ENCODE measurements at regions not wholly inside any gene's neighbourhood (a gene's known extent, or its start where the extent isn't known, plus 50 kb on each side); places are given as distances from the start of the nearest gene placed in this dataset.

GRCh38 chr5:135248801-135249231 is 150.2 kb downstream of the MACROH2A1 start:
- no peak for DNase-seq (ENCODE audit: low spot score)

GRCh38 chr5:135246923-135247795 is 151.9 kb downstream of the MACROH2A1 start:
- no peak for DNase-seq (ENCODE audit: low spot score)

DNA sequence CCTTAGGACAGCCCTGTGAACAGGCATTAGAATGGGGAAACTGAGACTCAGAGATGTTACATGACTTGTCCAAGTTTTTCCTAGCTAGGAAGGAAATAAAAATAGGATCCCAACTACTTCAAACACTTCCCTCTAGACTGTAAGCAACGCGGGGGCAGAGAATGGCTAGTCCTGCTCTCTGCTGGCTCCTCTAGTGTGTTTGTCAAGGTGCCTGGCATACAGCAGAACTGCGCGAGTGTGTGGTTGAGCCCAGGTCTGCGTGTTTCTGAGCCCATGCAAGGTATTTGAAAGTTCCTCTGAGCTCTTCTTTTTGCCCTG is 152.5 kb downstream of the MACROH2A1 start:
- DNase-seq (ENCODE audit: low spot score) = no peak

- DNase-seq (ENCODE audit: low spot score) = no peak
Measured at GRCh38 chr5:135245521-135246499, 153.2 kb downstream of the MACROH2A1 start.

GRCh38 chr5:135244620-135245021 is 154.4 kb downstream of the MACROH2A1 start:
- DNase-seq (ENCODE audit: low spot score) = no peak

GRCh38 chr5:135243556-135244285 is 155.3 kb downstream of the MACROH2A1 start:
- peak; percentile 95 for DNase-seq (ENCODE audit: low spot score)

DNA sequence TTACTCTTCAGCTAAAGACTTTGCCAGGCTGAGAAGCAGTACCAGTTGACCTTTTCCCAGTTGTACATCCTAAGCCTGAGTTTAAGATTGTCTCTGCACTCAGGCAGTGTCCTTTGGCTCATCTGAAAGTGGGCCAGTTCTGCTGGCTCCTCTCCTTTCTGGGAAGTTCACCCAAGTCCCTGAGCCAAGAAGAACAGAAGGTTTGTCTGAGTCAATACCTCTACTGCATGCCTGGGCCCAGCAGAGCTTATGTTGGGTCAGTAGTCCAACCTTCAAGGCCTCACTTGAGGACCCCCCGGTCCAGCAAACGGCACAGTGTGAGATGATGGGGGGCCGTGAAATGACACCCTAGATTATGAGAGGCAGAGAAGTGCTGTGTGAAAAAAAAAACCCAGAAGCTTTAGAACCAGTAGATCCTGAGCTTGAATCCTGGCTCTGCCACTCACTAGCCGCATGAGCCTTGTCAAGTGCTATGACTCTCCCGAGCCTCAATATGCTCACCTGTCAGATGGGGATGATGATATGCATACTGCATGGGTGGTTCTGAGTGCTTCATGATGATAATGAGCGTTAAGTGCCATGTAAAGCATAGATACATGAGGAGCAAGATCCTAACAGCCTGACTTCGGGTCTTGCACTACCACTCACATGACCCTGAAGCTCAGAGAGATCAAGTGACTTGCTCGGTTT is 156.0 kb downstream of the MACROH2A1 start:
- no peak for DNase-seq (ENCODE audit: low spot score)

GRCh38 chr5:135242021-135242865 is 156.8 kb downstream of the MACROH2A1 start:
- no peak for DNase-seq (ENCODE audit: low spot score)

DNA sequence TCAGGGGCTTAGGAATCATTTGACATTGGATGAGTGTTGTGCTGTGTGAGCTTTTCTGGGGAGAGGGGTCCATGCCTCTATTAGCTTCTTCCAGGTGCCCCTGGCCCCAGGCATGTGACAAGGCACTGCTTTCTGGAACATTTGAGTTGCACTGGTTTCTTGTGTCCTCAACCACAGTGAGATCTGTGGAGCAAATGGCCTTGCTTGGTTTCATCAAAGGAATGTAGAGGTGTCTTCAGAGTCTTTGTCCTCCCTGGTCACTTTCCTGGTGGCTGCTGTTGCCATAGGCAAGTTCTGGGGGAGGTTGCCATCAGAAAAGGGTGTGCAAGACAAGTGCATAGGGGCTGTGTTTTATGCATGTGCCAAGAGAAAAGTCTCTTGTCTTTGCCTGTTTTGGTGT is 157.5 kb downstream of the MACROH2A1 start:
- DNase-seq (ENCODE audit: low spot score) = no peak

GRCh38 chr5:135240781-135241360 is 158.2 kb downstream of the MACROH2A1 start:
- no peak for DNase-seq (ENCODE audit: low spot score)

DNA sequence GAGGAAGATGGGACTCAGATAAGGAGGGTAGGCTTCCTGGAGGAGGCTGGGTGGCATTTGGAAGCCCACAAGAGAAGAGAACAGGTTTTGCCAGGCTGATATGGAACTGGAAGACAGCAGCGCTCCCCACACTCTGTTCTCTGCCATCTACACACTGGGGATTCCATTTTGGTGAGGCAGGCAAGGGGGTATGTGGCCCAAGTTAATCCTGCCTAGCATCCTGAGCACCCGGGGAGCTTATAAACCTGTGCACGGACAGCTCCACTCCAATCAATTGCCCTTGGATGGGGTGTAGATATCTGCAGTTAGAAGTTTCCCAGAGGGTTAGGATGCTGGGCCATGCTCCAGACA is 158.8 kb downstream of the MACROH2A1 start:
- no peak for DNase-seq (ENCODE audit: low spot score)

GRCh38 chr5:135239453-135240282 is 159.4 kb downstream of the MACROH2A1 start:
- peak; percentile 51 for DNase-seq (ENCODE audit: low spot score)

DNA sequence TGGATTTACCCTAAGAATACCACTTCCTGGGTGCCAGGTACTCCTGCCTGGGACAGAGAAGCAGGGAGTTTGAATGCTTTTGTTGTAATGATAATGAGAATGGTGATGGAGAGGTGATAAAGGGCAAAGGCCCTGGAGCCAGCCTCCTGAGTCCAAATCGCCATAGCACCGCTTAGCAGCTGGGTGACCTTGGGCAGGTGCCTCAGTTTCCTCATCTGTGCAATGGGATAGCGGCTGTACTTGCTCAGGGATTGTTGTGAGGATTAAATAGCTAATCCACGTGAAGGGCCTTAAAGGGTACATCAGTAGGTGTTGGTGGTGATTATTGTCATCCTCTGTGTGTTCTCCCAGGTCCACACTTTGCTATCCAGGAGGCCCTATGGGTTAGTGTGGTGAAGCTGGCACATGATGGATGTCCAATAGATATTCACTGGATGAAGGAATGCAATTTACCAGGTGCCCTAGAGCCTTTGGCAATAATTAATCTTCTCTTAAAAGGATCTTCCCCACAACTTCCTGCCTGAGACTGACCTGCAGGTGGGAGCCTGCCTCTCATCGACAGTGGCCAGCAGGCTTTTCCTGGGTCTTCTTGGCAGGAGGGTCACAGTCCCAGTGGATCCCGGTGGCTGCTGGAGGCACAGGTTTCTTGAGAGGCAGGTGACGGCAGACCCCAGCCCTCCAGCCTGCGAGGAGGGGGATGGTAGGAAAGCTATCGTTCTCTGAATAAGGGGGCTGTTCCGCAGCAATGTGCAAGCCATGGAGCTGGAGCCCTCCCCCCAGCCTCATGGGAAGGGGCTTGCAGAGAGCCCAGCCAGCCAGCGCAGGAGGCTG is 160.2 kb downstream of the MACROH2A1 start:
- DNase-seq (ENCODE audit: low spot score) = no peak

GRCh38 chr5:135237748-135238103 is 161.3 kb downstream of the MACROH2A1 start:
- DNase-seq (ENCODE audit: low spot score) = no peak

DNA sequence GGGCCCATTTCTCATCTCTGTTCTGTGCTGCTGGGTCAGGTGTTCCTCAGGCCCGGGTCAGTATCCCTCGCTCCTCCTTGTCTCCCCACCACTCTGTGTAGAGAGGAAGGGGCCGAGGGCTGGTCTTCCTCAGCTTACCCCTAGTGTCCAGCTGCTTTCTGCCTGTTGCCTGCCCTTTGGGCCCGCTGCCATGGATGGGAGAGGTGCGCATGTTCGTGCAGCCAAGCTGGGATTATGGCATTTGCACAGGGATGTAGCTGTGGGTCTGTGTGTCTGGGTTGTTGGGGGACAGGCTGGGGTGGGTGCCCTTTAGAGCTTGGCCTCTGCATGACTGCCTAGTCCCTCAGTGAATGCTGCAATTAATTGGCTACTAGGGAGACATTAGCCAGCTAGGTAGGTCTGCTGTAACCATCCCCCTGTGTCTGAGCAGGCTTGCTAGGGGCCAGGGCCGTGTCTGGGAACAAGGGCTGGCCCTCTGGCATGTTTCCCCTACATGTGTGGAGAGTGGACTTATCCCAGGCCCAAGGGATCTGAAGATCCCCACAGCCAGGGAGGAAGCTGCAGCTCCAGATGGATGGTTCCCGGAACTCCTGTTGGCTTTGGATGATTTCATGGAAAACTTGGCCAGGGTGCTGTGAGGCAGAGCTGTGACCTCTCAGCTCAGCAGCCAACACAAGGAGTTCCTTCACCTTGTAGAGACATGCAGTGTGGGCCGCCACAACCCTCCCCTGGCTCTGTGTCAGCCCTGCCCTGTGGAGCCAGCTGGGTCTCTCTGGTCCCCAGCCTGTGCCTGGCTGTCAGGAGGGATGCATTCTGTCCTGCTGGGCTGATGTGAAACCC is 161.9 kb downstream of the MACROH2A1 start:
- no peak for DNase-seq (ENCODE audit: low spot score)

- DNase-seq (ENCODE audit: low spot score) = no peak
Measured at GRCh38 chr5:135236228-135236907, 162.7 kb downstream of the MACROH2A1 start.

All from SK-N-DZ (cell line).